T-helper 17 cell (primary cell): ENCODE measurements at regions not wholly inside any gene's neighbourhood (a gene's known extent, or its start where the extent isn't known, plus 50 kb on each side); places are given as distances from the start of the nearest gene placed in this dataset.

Source experiments
- ATAC-seq: fragments of 150-1000 bp; cut with Tn5 transposase; 2 replicates; pipeline ENCODE4 v1.10.0; 2021; ENCODE audit warnings: mild to moderate bottlenecking, moderate library complexity
- DNase-seq, 3 donors: peaks; one replicate each; pipeline versions ENCODE4 v3.0.0 to v3.0.0-alpha.2; 2020 to 2021
- H3K9me3 ChIP-seq: one replicate; pipeline ENCODE4 v1.7.0; 2013; ENCODE audit warnings: low read length, mild to moderate bottlenecking; ENCODE audit not compliant: control insufficient read depth, poor library complexity, severe bottlenecking
- H3K27ac Mint-ChIP-seq: one replicate; pipeline ENCODE4 v1.8.0; 2022; ENCODE audit warnings: mild to moderate bottlenecking, moderate library complexity, mixed read lengths
- H3K27me3 Mint-ChIP-seq: one replicate; pipeline ENCODE4 v1.8.0; 2022; ENCODE audit warnings: mixed read lengths
- H3K36me3 Mint-ChIP-seq: one replicate; pipeline ENCODE4 v1.8.0; 2022; ENCODE audit warnings: low read depth, mixed read lengths
- H3K4me1 Mint-ChIP-seq: one replicate; pipeline ENCODE4 v1.8.0; 2022; ENCODE audit warnings: mild to moderate bottlenecking, mixed read lengths
- H3K4me3 Mint-ChIP-seq: one replicate; pipeline ENCODE4 v1.8.0; 2022; ENCODE audit warnings: mild to moderate bottlenecking, moderate library complexity, mixed read lengths

DNA sequence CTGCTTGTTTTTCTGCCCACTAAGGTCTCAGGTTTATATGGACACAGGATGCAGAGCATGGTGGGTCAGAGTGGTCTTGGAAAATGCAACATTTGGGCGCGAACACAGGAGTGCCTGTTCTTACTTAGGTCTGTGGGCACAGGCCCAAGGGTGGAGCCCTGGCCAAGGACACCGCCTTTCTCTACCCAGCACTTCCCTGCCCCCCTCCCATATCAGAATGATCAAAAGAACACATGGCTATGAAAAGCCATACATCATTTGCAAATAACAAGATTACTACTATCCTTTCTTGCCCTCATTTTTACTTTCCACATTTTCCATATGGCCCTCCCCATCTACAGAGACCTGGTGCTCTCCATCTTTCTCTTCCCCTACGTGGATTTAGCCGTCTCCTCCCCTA is 162.2 kb downstream of the ENC1 start:
- ATAC-seq (no peak), DNase-seq (no peak)
- H3K4me3 Mint-ChIP-seq: no peak overlapping the region
- H3K9me3 ChIP-seq: no peaks in the 10 kb centered on the region
- H3K27me3 Mint-ChIP-seq: peaks cover 47% of the 10 kb centered on the region
- no peak overlapping the region for H3K27ac Mint-ChIP-seq
- H3K36me3 Mint-ChIP-seq: no peaks in the 10 kb centered on the region
- peaks cover 2% of the 10 kb centered on the region for H3K4me1 Mint-ChIP-seq

DNA sequence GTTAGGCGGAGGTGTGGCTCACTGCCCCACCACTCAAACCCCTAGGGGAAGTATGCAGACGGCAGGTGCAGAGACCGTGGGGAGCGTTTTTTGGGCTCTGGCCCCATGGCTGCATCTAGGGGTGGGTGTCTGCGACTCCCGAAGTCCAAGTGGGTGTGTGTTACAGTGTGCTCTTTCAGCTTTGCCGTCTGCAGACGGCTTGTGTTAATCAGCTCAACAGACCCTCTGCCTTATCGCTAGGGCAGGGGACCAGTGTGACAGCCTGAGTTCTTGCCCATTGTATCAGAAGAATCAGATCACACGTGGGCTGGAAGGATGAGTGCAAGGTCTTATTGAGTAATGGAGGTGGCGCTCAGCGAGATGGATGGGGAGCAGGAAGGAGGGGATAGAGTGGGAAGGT is 162.8 kb downstream of the ENC1 start:
- no peak for ATAC-seq
- H3K36me3 Mint-ChIP-seq: no peaks in the 10 kb centered on the region

DNA sequence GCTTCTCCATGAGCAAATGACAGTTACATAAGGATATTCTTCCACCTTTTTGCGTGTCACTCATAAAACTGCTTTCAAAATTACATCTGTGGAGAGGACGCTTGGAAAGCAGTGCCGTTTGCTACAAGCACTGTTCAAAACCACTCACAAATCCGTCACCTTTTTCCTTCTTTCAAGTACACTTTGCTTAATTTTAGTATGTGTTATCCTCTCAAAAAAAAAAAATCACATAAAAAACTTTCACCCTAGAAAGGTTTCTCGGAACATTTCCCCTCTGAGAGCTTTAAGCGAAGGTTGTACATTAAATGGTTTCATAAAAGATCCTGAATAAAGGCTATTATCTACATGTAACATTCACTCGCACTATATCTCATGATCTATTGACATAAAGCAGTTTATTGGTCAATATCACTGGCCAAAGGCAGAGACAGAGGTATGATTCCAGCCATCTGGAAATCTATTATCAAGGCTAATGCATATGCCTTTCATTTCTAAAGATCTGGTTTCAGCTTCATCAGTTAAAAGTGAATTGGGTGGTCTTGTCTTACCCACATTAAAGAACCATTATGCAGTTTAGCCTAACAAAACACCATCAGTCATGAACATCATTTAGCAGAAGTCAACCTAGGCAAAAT is 163.6 kb downstream of the ENC1 start:
- H3K27ac Mint-ChIP-seq: no peak overlapping the region
- no peaks in the 10 kb centered on the region for H3K36me3 Mint-ChIP-seq
- peaks cover 2% of the 10 kb centered on the region for H3K4me1 Mint-ChIP-seq
- H3K4me3 Mint-ChIP-seq: no peak overlapping the region
- no peaks in the 10 kb centered on the region for H3K9me3 ChIP-seq
- DNase-seq (no peak), ATAC-seq (no peak)
- H3K27me3 Mint-ChIP-seq: peaks cover 47% of the 10 kb centered on the region

More for the DNA sequence above, 162.8 kb downstream of the ENC1 start:
- Mint-ChIP-seq H3K27me3 (peaks cover 47% of the 10 kb centered on the region), H3K4me3 (no peak overlapping the region), H3K4me1 (peaks cover 2% of the 10 kb centered on the region), H3K27ac (no peak overlapping the region)
- DNase-seq: no peak
- H3K9me3 ChIP-seq: no peaks in the 10 kb centered on the region

DNA sequence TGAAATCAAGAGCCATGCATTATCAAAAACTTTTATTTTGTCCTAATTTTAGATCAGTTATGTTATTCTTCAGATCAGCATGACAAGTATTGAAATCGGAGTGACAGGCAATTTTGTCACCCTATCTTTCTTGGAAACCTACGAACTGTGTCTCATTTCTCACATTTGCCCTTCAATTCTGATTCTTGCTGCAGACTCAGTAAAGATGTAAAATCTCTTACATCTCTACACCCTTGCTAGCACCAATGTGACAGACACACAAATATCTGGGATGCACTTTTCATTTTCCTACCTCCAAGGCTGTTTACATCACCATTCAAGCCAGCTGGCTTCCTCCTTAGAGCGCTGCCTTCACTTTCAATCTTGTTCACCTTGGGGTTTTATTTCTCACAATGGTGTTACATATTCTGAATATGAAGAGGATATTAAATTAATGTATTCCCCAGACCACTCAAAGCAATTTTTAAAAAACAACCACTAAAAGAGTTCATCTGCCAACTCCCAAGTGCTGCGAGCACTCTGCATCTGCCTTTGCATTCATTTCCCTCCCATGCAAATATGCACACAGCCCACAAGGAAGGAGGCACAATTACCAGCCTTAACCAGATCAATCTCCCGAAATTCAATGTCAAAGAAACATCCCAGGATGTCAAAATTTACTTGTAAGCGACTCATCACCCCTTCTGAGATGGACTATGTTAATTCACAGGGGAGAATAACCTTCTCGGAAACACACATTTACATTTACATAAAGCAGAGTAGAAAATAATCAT is 164.3 kb downstream of the ENC1 start:
- no peaks in the 10 kb centered on the region for H3K36me3 Mint-ChIP-seq
- H3K27ac Mint-ChIP-seq: no peak overlapping the region
- ATAC-seq (no peak), DNase-seq (no peak)
- H3K4me3 Mint-ChIP-seq: no peak overlapping the region
- H3K9me3 ChIP-seq: no peaks in the 10 kb centered on the region
- H3K27me3 Mint-ChIP-seq: peaks cover 47% of the 10 kb centered on the region
- H3K4me1 Mint-ChIP-seq: peaks cover 2% of the 10 kb centered on the region

DNA sequence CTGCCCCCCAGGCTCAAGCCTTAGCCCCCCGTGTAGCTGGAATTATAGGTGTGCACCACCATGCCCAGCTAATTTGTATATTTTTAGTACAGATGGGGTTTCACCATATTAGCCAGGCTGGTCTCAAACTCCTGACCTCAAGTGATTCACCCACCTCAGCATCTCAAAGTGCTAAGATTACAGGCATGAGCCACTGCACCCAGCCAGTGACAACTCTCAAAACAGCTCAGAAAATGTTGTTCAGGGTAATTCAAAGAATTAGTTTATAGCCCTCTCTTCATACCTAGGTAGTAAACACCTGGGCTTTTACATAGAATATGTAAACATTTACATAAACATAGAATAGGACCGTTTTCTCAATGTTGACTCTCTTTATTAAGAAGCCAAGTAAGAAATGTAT is 168.7 kb downstream of the ENC1 start:
- no peaks in the 10 kb centered on the region for H3K9me3 ChIP-seq
- Mint-ChIP-seq H3K27ac (no peak overlapping the region), H3K4me3 (no peak overlapping the region), H3K36me3 (no peaks in the 10 kb centered on the region), H3K27me3 (peaks cover 30% of the 10 kb centered on the region), H3K4me1 (peaks cover 2% of the 10 kb centered on the region)
- no peak for ATAC-seq
- DNase-seq: no peak

DNA sequence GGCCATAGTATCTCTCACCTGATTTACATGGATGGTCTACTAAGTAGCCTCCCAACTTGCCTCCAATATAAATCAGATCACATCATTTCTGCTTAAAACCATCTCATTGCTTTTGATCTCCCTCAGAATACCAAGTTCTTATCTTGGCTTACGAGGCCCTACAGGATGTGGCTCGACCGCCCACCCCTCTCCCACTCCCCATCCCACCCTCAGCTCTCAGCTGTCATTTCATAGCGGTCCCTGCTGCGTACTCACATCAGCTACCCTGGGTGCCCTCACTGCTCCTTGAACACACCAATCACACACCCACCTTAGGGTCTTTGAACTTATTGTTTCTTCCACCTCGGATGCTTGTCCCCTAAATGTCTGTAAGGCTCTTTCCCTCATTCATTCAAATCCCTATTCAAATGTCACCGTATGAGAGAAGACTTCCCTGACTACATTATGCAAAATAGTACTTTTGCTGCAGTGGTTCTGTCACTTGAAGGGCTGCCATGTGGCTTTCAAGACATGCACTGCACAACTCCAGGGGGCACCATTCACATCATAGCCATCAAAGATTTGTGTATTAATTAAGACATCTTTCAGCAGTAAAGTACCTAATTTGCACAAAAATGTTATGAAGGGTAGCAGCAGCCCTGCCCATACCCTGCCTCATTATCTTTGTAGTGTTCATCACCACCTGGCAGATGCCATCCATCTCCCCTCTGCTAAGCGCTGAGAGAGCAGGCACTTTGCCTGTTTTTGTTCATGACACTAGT is 171.1 kb downstream of the ENC1 start:
- no peaks in the 10 kb centered on the region for H3K9me3 ChIP-seq
- no peak for DNase-seq
- no peak for ATAC-seq
- Mint-ChIP-seq H3K4me1 (no peaks in the 10 kb centered on the region), H3K36me3 (no peaks in the 10 kb centered on the region), H3K4me3 (no peak overlapping the region), H3K27me3 (peaks cover 15% of the 10 kb centered on the region), H3K27ac (no peak overlapping the region)

DNA sequence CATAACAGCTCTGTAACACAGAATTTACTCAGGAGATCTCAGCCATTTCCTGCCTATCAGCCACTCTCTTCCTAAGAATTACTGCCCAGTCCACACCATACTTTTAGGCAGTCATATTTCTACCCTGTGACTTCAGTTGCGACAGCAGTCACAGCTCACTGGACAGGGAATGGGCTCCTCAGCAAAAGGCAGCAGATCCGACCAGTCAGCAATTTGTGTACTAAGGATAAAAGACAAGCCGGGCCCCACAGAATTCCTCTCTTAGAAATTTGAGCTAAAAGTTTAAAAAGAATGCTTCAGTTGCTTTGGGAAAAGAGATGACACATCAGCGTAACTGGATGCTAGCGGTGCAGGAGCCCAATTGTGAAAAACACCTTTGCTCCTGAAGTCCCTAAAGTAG is 172.1 kb downstream of the ENC1 start:
- Mint-ChIP-seq H3K4me3 (no peak overlapping the region), H3K27ac (no peak overlapping the region), H3K4me1 (no peaks in the 10 kb centered on the region), H3K27me3 (peaks cover 12% of the 10 kb centered on the region), H3K36me3 (no peaks in the 10 kb centered on the region)
- ATAC-seq: no peak
- no peak for DNase-seq
- H3K9me3 ChIP-seq: no peaks in the 10 kb centered on the region

DNA sequence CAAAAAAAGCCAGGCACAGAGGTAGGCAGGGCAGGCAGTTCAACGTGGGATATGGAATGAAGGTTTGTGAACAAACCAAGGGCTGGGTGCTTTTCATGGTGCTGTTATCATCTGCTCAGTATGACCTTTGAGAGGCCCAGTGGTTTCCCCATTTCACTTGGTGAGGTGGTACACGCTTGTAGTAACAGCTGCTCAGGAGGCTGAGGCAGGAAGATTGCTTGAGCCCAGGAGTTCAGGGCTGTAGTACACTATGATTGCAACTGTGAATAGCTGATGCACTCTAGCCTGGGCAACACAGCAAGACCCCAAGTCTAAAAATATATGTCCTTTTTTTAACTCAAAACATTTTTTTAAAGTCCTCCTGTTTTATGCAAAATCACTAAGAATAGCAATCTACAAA is 174.8 kb downstream of the ENC1 start:
- no peaks in the 10 kb centered on the region for H3K9me3 ChIP-seq
- peaks cover 29% of the 10 kb centered on the region for H3K27me3 Mint-ChIP-seq
- no peak overlapping the region for H3K4me3 Mint-ChIP-seq
- ATAC-seq (no peak), DNase-seq (no peak)
- H3K27ac Mint-ChIP-seq: no peak overlapping the region
- no peaks in the 10 kb centered on the region for H3K36me3 Mint-ChIP-seq
- no peaks in the 10 kb centered on the region for H3K4me1 Mint-ChIP-seq

DNA sequence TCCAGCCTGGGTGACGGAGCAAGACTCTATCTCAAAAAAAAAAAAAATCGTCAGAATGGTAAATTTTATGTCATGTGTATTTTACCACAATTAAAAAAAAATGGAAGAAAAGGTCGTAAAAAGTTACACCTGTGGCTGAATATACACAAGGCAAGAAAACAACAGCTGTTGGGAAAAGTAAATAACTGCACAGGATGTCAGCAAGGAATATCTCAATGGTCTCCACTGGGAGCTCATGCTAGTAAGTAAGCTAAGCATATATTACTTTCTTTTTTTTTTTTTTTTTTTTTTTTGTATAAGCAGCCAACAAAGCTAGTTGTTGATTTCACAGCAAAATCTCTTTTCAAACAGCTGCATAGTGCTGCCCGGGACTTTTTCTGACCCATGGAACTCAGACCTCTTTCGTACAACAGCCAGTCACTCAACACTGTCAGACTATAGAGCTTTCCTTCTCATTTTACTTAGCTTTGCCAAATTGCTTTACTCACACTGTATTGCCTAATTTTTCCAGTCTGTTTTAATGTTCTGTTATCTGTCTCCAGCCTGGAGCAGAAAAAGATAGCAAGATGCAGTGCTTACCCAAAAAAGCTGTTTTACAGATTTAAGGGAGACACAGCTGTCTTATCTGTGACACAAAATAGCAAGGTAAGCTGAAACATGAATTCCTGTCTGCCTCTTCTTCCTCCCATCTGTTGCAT is 175.9 kb downstream of the ENC1 start:
- Mint-ChIP-seq H3K27ac (no peak overlapping the region), H3K4me1 (no peaks in the 10 kb centered on the region), H3K27me3 (peaks cover 25% of the 10 kb centered on the region), H3K4me3 (no peak overlapping the region), H3K36me3 (no peaks in the 10 kb centered on the region)
- DNase-seq (no peak), ATAC-seq (no peak)
- H3K9me3 ChIP-seq: no peaks in the 10 kb centered on the region

DNA sequence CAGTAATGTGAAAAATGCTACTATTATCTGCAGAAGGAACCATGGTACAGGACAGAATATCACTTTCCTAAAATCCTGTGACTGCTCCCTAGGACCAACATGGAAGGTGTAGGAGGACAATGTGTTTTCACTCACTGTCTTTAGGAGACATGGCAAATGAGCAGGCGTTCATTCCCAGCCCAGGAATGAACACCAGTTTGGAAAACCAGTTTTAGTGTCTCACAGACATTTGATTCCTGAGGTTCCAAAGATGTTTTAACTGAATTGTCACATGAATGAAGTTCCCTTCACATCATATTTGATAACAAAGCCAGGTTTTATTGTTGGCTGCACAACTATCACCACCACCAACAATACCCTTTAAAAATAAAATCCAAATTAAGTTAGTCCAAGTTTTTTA is 178.2 kb downstream of the ENC1 start:
- DNase-seq (no peak), ATAC-seq (no peak)
- Mint-ChIP-seq H3K4me1 (no peaks in the 10 kb centered on the region), H3K36me3 (peaks cover 2% of the 10 kb centered on the region), H3K27ac (no peak overlapping the region), H3K4me3 (no peak overlapping the region), H3K27me3 (peaks cover 22% of the 10 kb centered on the region)
- no peaks in the 10 kb centered on the region for H3K9me3 ChIP-seq

DNA sequence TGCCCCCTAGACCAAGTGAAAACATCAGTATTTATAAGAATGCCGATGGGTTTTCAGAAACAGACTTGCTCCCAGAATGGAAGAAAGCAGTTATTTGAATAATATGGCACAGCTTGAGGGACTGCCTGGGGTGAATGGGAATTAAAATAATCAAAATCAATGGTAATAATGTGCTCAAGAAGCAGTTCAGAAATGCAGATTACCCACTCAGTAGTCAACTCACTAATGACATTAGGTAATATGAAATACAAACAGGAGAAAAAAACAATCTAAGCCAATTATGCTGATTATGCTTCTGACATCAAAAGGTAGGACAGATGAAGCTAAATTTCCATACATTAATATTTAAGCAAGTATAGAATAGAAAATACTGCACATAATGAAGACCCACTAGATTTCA is 179.3 kb downstream of the ENC1 start:
- Mint-ChIP-seq H3K36me3 (peaks cover 2% of the 10 kb centered on the region), H3K4me1 (no peaks in the 10 kb centered on the region), H3K27ac (no peak overlapping the region), H3K4me3 (no peak overlapping the region), H3K27me3 (peaks cover 26% of the 10 kb centered on the region)
- no peak for DNase-seq
- no peak for ATAC-seq
- no peaks in the 10 kb centered on the region for H3K9me3 ChIP-seq

DNA sequence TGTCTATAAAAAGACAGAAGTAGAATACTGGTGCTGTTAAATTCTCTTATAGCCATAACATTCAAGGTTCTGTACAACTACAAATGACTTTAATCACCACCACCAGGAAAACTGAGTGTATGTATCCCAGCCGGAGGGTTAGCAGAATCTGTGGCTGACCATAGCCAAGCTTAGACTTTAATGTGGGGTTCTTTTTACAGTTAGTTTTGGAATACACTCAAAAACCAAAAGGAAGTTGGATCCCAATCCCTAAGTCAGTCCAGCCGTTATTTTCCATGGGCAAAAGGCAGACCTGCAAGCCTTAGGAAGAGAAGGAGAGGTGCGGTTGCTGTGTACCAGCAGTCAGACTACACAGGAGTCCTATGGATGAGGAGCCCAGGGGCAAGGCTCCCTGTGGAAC is 179.8 kb downstream of the ENC1 start:
- Mint-ChIP-seq H3K36me3 (peaks cover 2% of the 10 kb centered on the region), H3K4me3 (no peak overlapping the region), H3K27ac (no peak overlapping the region), H3K27me3 (peaks cover 30% of the 10 kb centered on the region), H3K4me1 (no peaks in the 10 kb centered on the region)
- no peaks in the 10 kb centered on the region for H3K9me3 ChIP-seq
- ATAC-seq (no peak), DNase-seq (no peak)

DNA sequence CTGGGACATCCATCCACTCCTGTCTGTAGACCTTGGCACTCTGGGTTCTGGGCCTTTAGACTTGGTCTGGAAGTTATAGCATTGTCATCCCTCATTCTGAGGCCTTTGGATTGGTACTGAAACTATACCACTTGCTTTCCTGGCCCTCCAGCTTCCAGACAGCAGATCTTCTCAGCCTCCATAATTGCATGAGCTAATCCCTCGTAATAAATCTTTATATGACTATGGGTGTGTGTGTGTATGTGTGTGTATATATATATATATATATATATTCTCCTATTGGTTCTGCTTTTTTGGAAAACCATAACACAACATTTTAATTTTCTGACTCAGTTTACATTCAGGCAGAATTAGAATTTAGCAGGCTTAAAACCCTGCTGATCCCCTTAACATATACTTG is 180.5 kb downstream of the ENC1 start:
- ATAC-seq: no peak
- peaks cover 30% of the 10 kb centered on the region for H3K27me3 Mint-ChIP-seq
- peaks cover 2% of the 10 kb centered on the region for H3K36me3 Mint-ChIP-seq
- H3K4me1 Mint-ChIP-seq: no peaks in the 10 kb centered on the region
- no peak overlapping the region for H3K4me3 Mint-ChIP-seq
- H3K27ac Mint-ChIP-seq: no peak overlapping the region
- DNase-seq: no peak
- H3K9me3 ChIP-seq: no peaks in the 10 kb centered on the region
